Endothelial cell of umbilical vein (primary cell): ENCODE measurements at regions not wholly inside any gene's neighbourhood (a gene's known extent, or its start where the extent isn't known, plus 50 kb on each side); places are given as distances from the start of the nearest gene placed in this dataset.

ENCODE experiments used
- CTCF ChIP-seq, 2 donors: IDR thresholded peaks; 1 replicate in 1 of 2; 2 replicates in 1 of 2; pipeline ENCODE4 v1.5.1; 2011; ENCODE audit warnings: low read length in 2 of 2, mild to moderate bottlenecking in 2 of 2, moderate library complexity in 2 of 2, control low read depth in 1 of 2, inconsistent platforms in 1 of 2, low read depth in 1 of 2; ENCODE audit not compliant: insufficient read depth in 1 of 2; ENCODE audit errors: extremely low read depth in 1 of 2
- EZH2 ChIP-seq: IDR thresholded peaks from 2 replicates; pipeline ENCODE4 v1.6.1; 2012; ENCODE audit warnings: borderline replicate concordance, low read depth, mild to moderate bottlenecking, moderate library complexity, low read length, inconsistent platforms; ENCODE audit not compliant: severe bottlenecking
- JUN ChIP-seq: IDR thresholded peaks from 2 replicates; pipeline ENCODE4 v1.6.1; 2011; ENCODE audit warnings: borderline replicate concordance, low read depth; ENCODE audit not compliant: insufficient read length, insufficient read depth
- POLR2A ChIP-seq: IDR thresholded peaks from 2 replicates; pipeline ENCODE4 v1.6.1; 2012; ENCODE audit warnings: low read depth, mild to moderate bottlenecking, control low read depth, low read length

- TF ChIP-seq CTCF (IDR thresholded peaks at IDR 0.05; ENCODE audit: extremely low read depth in 1 of 2, insufficient read depth in 1 of 2, low read depth in 1 of 2, low read length in 2 of 2) (no peak), EZH2 (no peak), JUN (no peak), POLR2A (no peak)
These were observed 339.7 kb downstream of the THBS2 start for GRCh38 chr6:168913866-168914469.
